ENCODE measurements at regions not wholly inside any gene's neighbourhood (a gene's known extent, or its start where the extent isn't known, plus 50 kb on each side); places are given as distances from the start of the nearest gene placed in this dataset.

GRCh38 chr2:177037569-177037968, 175.0 kb upstream of the HNRNPA3 start:
- 93 to 97% methylated on average over 2 of the region's 2 CpGs for WGBS, 2 experiments
- no peak overlapping the region for H3K27ac ChIP-seq (ENCODE audit: insufficient read depth, low read depth, low read length, poor library complexity, severe bottlenecking)
- no peaks in the 10 kb centered on the region for H3K9me3 ChIP-seq (ENCODE audit: control insufficient read depth, low read length)
- H3K36me3 ChIP-seq (ENCODE audit: control insufficient read depth, insufficient read depth, low read length): no peaks in the 10 kb centered on the region
- H3K4me1 ChIP-seq (ENCODE audit: control insufficient read depth, insufficient read depth, low read length): no peaks in the 10 kb centered on the region
- H3K4me3 ChIP-seq (ENCODE audit: insufficient read depth, low read depth, low read length): no peak overlapping the region
- no peaks in the 10 kb centered on the region for H3K27me3 ChIP-seq (ENCODE audit: control insufficient read depth, insufficient read depth, low read length, poor library complexity, severe bottlenecking)

GRCh38 chr2:177038787-177039484, 173.7 kb upstream of the HNRNPA3 start:
- WGBS, 2 experiments: 88 to 92% methylated on average over 13 to 14 of the region's 14 CpGs

GRCh38 chr2:177042311-177042710, 170.3 kb upstream of the HNRNPA3 start:
- WGBS, 2 experiments: 94 to 100% methylated on average over 2 to 3 of the region's 3 CpGs
- H3K27me3 ChIP-seq (ENCODE audit: control insufficient read depth, insufficient read depth, low read length, poor library complexity, severe bottlenecking): no peaks in the 10 kb centered on the region
- no peaks in the 10 kb centered on the region for H3K36me3 ChIP-seq (ENCODE audit: control insufficient read depth, insufficient read depth, low read length)
- peaks cover 4% of the 10 kb centered on the region for H3K4me1 ChIP-seq (ENCODE audit: control insufficient read depth, insufficient read depth, low read length)
- H3K9me3 ChIP-seq (ENCODE audit: control insufficient read depth, low read length): no peaks in the 10 kb centered on the region
- H3K4me3 ChIP-seq (ENCODE audit: insufficient read depth, low read depth, low read length): no peak overlapping the region
- no peak overlapping the region for H3K27ac ChIP-seq (ENCODE audit: insufficient read depth, low read depth, low read length, poor library complexity, severe bottlenecking)

More at GRCh38 chr2:177038787-177039484, 173.7 kb upstream of the HNRNPA3 start:
- H3K4me3 ChIP-seq (ENCODE audit: insufficient read depth, low read depth, low read length): no peak overlapping the region
- no peaks in the 10 kb centered on the region for H3K9me3 ChIP-seq (ENCODE audit: control insufficient read depth, low read length)
- no peak overlapping the region for H3K27ac ChIP-seq (ENCODE audit: insufficient read depth, low read depth, low read length, poor library complexity, severe bottlenecking)
- no peaks in the 10 kb centered on the region for H3K27me3 ChIP-seq (ENCODE audit: control insufficient read depth, insufficient read depth, low read length, poor library complexity, severe bottlenecking)
- H3K36me3 ChIP-seq (ENCODE audit: control insufficient read depth, insufficient read depth, low read length): no peaks in the 10 kb centered on the region
- no peaks in the 10 kb centered on the region for H3K4me1 ChIP-seq (ENCODE audit: control insufficient read depth, insufficient read depth, low read length)

- no peak overlapping the region for H3K4me3 ChIP-seq (ENCODE audit: insufficient read depth, low read depth, low read length)
- no peaks in the 10 kb centered on the region for H3K36me3 ChIP-seq (ENCODE audit: control insufficient read depth, insufficient read depth, low read length)
- H3K27ac ChIP-seq (ENCODE audit: insufficient read depth, low read depth, low read length, poor library complexity, severe bottlenecking): no peak overlapping the region
- H3K27me3 ChIP-seq (ENCODE audit: control insufficient read depth, insufficient read depth, low read length, poor library complexity, severe bottlenecking): no peaks in the 10 kb centered on the region
- no peaks in the 10 kb centered on the region for H3K9me3 ChIP-seq (ENCODE audit: control insufficient read depth, low read length)
- peaks cover 4% of the 10 kb centered on the region for H3K4me1 ChIP-seq (ENCODE audit: control insufficient read depth, insufficient read depth, low read length)
- 72 to 82% methylated on average over 2 of the region's 2 CpGs for WGBS, 2 experiments
Measured at GRCh38 chr2:177044671-177045070, 167.9 kb upstream of the HNRNPA3 start.

- no peaks in the 10 kb centered on the region for H3K36me3 ChIP-seq (ENCODE audit: control insufficient read depth, insufficient read depth, low read length)
- H3K4me3 ChIP-seq (ENCODE audit: insufficient read depth, low read depth, low read length): no peak overlapping the region
- H3K9me3 ChIP-seq (ENCODE audit: control insufficient read depth, low read length): no peaks in the 10 kb centered on the region
- H3K27ac ChIP-seq (ENCODE audit: insufficient read depth, low read depth, low read length, poor library complexity, severe bottlenecking): no peak overlapping the region
- H3K27me3 ChIP-seq (ENCODE audit: control insufficient read depth, insufficient read depth, low read length, poor library complexity, severe bottlenecking): no peaks in the 10 kb centered on the region
- H3K4me1 ChIP-seq (ENCODE audit: control insufficient read depth, insufficient read depth, low read length): peaks cover 9% of the 10 kb centered on the region
Measured at GRCh38 chr2:177048981-177049380, 163.6 kb upstream of the HNRNPA3 start.

- H3K27me3 ChIP-seq (ENCODE audit: control insufficient read depth, insufficient read depth, low read length, poor library complexity, severe bottlenecking): no peaks in the 10 kb centered on the region
- WGBS, 2 experiments: 95 to 100% methylated on average over 1 of the region's 1 CpG
- H3K4me3 ChIP-seq (ENCODE audit: insufficient read depth, low read depth, low read length): no peak overlapping the region
- no peaks in the 10 kb centered on the region for H3K9me3 ChIP-seq (ENCODE audit: control insufficient read depth, low read length)
- no peak overlapping the region for H3K27ac ChIP-seq (ENCODE audit: insufficient read depth, low read depth, low read length, poor library complexity, severe bottlenecking)
- no peaks in the 10 kb centered on the region for H3K36me3 ChIP-seq (ENCODE audit: control insufficient read depth, insufficient read depth, low read length)
- H3K4me1 ChIP-seq (ENCODE audit: control insufficient read depth, insufficient read depth, low read length): peaks cover 5% of the 10 kb centered on the region
Measured at GRCh38 chr2:177051278-177051677, 161.3 kb upstream of the HNRNPA3 start.

- Histone ChIP-seq H3K27me3 (ENCODE audit: control insufficient read depth, insufficient read depth, low read length, poor library complexity, severe bottlenecking) (no peaks in the 10 kb centered on the region), H3K4me1 (ENCODE audit: control insufficient read depth, insufficient read depth, low read length) (peaks cover 5% of the 10 kb centered on the region), H3K36me3 (ENCODE audit: control insufficient read depth, insufficient read depth, low read length) (no peaks in the 10 kb centered on the region), H3K27ac (ENCODE audit: insufficient read depth, low read depth, low read length, poor library complexity, severe bottlenecking) (no peak overlapping the region), H3K4me3 (ENCODE audit: insufficient read depth, low read depth, low read length) (no peak overlapping the region), H3K9me3 (ENCODE audit: control insufficient read depth, low read length) (no peaks in the 10 kb centered on the region)
- 84 to 93% methylated on average over 4 of the region's 4 CpGs for WGBS, 2 experiments
Measured at GRCh38 chr2:177052471-177052870, 160.1 kb upstream of the HNRNPA3 start.

- Histone ChIP-seq H3K4me3 (ENCODE audit: insufficient read depth, low read depth, low read length) (no peak overlapping the region), H3K27me3 (ENCODE audit: control insufficient read depth, insufficient read depth, low read length, poor library complexity, severe bottlenecking) (no peaks in the 10 kb centered on the region), H3K9me3 (ENCODE audit: control insufficient read depth, low read length) (no peaks in the 10 kb centered on the region), H3K4me1 (ENCODE audit: control insufficient read depth, insufficient read depth, low read length) (peaks cover 5% of the 10 kb centered on the region), H3K36me3 (ENCODE audit: control insufficient read depth, insufficient read depth, low read length) (no peaks in the 10 kb centered on the region), H3K27ac (ENCODE audit: insufficient read depth, low read depth, low read length, poor library complexity, severe bottlenecking) (no peak overlapping the region)
- 97 to 98% methylated on average over 3 of the region's 3 CpGs for WGBS, 2 experiments
Measured at GRCh38 chr2:177053038-177053437, 159.6 kb upstream of the HNRNPA3 start.

GRCh38 chr2:177053716-177054115, 158.9 kb upstream of the HNRNPA3 start:
- no CpG with 5 or more reads among the region's 1 CpG for WGBS, 2 experiments
- Histone ChIP-seq H3K4me3 (ENCODE audit: insufficient read depth, low read depth, low read length) (no peak overlapping the region), H3K27ac (ENCODE audit: insufficient read depth, low read depth, low read length, poor library complexity, severe bottlenecking) (no peak overlapping the region), H3K4me1 (ENCODE audit: control insufficient read depth, insufficient read depth, low read length) (peaks cover 5% of the 10 kb centered on the region), H3K9me3 (ENCODE audit: control insufficient read depth, low read length) (no peaks in the 10 kb centered on the region), H3K27me3 (ENCODE audit: control insufficient read depth, insufficient read depth, low read length, poor library complexity, severe bottlenecking) (no peaks in the 10 kb centered on the region), H3K36me3 (ENCODE audit: control insufficient read depth, insufficient read depth, low read length) (no peaks in the 10 kb centered on the region)

GRCh38 chr2:177056481-177056929, 156.1 kb upstream of the HNRNPA3 start:
- H3K27me3 ChIP-seq (ENCODE audit: control insufficient read depth, insufficient read depth, low read length, poor library complexity, severe bottlenecking): no peaks in the 10 kb centered on the region
- WGBS, 2 experiments: 74 to 75% methylated on average over 4 to 5 of the region's 5 CpGs

GRCh38 chr2:177058747-177059146, 153.8 kb upstream of the HNRNPA3 start:
- Histone ChIP-seq H3K27me3 (ENCODE audit: control insufficient read depth, insufficient read depth, low read length, poor library complexity, severe bottlenecking) (no peaks in the 10 kb centered on the region), H3K4me1 (ENCODE audit: control insufficient read depth, insufficient read depth, low read length) (no peaks in the 10 kb centered on the region), H3K9me3 (ENCODE audit: control insufficient read depth, low read length) (no peaks in the 10 kb centered on the region), H3K27ac (ENCODE audit: insufficient read depth, low read depth, low read length, poor library complexity, severe bottlenecking) (no peak overlapping the region), H3K4me3 (ENCODE audit: insufficient read depth, low read depth, low read length) (no peak overlapping the region), H3K36me3 (ENCODE audit: control insufficient read depth, insufficient read depth, low read length) (no peaks in the 10 kb centered on the region)

More at GRCh38 chr2:177056481-177056929, 156.1 kb upstream of the HNRNPA3 start:
- H3K27ac ChIP-seq (ENCODE audit: insufficient read depth, low read depth, low read length, poor library complexity, severe bottlenecking): no peak overlapping the region
- no peaks in the 10 kb centered on the region for H3K36me3 ChIP-seq (ENCODE audit: control insufficient read depth, insufficient read depth, low read length)
- no peaks in the 10 kb centered on the region for H3K9me3 ChIP-seq (ENCODE audit: control insufficient read depth, low read length)
- H3K4me3 ChIP-seq (ENCODE audit: insufficient read depth, low read depth, low read length): no peak overlapping the region
- H3K4me1 ChIP-seq (ENCODE audit: control insufficient read depth, insufficient read depth, low read length): peaks cover 5% of the 10 kb centered on the region

All from ectodermal cell (in vitro differentiated cells).